RWPE2 (cell line): ENCODE measurements at regions not wholly inside any gene's neighbourhood (a gene's known extent, or its start where the extent isn't known, plus 50 kb on each side); places are given as distances from the start of the nearest gene placed in this dataset.

Source experiments
- ATAC-seq: fragments of 200-7000 bp; cut with Tn5 transposase; 3 replicates; pipeline ENCODE4 v1.9.1; 2021; ENCODE audit warnings: low read depth
- DNase-seq: peaks from one replicate; pipeline ENCODE4 v3.0.0-alpha.2; 2020; ENCODE audit warnings: low spot score
- H3K27ac ChIP-seq: fragments of 450-650 bp; 2 replicates; pipeline ENCODE4 v1.5.1; 2017; ENCODE audit warnings: mild to moderate bottlenecking; ENCODE audit not compliant: poor library complexity, severe bottlenecking
- H3K27me3 ChIP-seq: fragments of 250-450 bp; sonication (Bioruptor Pico); 2 replicates; pipeline ENCODE4 v1.5.1; 2021; ENCODE audit warnings: mild to moderate bottlenecking, moderate library complexity; ENCODE audit not compliant: insufficient read depth, poor library complexity, severe bottlenecking
- H3K36me3 ChIP-seq: fragments of 250-450 bp; sonication (Bioruptor Pico); 2 replicates; pipeline ENCODE4 v1.5.1; 2020; ENCODE audit warnings: low read depth, mild to moderate bottlenecking, moderate library complexity
- H3K4me1 ChIP-seq: fragments of 250-450 bp; sonication (Bioruptor Pico); 2 replicates; pipeline ENCODE4 v1.5.1; 2021; ENCODE audit warnings: mild to moderate bottlenecking, moderate library complexity; ENCODE audit not compliant: insufficient read depth, poor library complexity, severe bottlenecking
- H3K4me3 ChIP-seq: fragments of 250-450 bp; sonication (Bioruptor Pico); 2 replicates; pipeline ENCODE4 v1.5.1; 2021; ENCODE audit warnings: mild to moderate bottlenecking, moderate library complexity; ENCODE audit not compliant: severe bottlenecking
- H3K9me3 ChIP-seq: fragments of 250-450 bp; sonication (Bioruptor Pico); 2 replicates; pipeline ENCODE4 v1.5.1; 2021; ENCODE audit warnings: mild to moderate bottlenecking, moderate library complexity; ENCODE audit not compliant: severe bottlenecking
- TF ChIP-seq, protein P1 (sequence below): fragments of 450-650 bp; IDR thresholded peaks from one replicate; pipeline ENCODE4 v1.5.1; 2017; ENCODE audit warnings: mild to moderate bottlenecking, moderate library complexity; ENCODE audit not compliant: poor library complexity, severe bottlenecking

DNA sequence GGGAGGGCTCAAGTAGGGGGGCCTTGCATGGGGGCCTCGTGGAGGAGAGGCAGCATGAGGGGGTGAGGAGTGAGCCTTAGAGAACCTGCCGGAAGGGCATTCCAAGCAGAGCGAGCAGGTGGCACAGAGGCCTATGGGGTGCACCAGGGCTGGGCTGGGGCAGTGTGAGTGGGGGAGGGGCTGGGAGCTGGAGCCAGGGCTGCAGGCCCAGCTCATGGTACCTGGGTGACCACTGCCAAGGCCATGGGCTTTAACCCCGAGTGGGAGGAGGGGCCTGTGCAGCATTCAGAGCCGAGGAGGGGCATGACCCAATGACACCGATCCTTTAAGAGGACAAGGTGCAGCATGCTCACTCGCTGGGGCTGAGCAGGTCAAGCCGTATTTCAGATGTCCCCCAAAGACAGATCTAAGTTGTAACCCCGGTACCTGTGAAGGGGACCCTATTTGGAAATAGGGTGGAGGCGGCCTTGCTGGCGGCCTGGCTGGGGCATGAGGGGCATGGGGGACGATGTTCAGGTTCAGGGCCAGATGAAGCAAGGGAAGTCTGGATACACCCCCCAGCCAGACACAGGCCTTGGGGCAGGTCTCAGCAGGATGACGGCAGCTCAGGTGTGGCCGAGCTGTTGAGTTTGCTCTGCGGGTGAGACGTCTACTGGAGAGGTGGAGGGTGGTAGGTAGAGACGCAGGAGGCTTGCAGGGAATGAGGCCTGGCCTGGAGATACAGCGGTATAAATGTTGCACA lies 137.0 kb downstream of the CPZ start:
- DNase-seq (no peak), ATAC-seq (no peak)
- Histone ChIP-seq H3K36me3 (no peaks in the 10 kb centered on the region), H3K27me3 (peaks cover 26% of the 10 kb centered on the region), H3K9me3 (no peaks in the 10 kb centered on the region), H3K4me3 (no peak overlapping the region), H3K4me1 (no peaks in the 10 kb centered on the region), H3K27ac (no peak overlapping the region)
- TF ChIP-seq, protein P1, sequence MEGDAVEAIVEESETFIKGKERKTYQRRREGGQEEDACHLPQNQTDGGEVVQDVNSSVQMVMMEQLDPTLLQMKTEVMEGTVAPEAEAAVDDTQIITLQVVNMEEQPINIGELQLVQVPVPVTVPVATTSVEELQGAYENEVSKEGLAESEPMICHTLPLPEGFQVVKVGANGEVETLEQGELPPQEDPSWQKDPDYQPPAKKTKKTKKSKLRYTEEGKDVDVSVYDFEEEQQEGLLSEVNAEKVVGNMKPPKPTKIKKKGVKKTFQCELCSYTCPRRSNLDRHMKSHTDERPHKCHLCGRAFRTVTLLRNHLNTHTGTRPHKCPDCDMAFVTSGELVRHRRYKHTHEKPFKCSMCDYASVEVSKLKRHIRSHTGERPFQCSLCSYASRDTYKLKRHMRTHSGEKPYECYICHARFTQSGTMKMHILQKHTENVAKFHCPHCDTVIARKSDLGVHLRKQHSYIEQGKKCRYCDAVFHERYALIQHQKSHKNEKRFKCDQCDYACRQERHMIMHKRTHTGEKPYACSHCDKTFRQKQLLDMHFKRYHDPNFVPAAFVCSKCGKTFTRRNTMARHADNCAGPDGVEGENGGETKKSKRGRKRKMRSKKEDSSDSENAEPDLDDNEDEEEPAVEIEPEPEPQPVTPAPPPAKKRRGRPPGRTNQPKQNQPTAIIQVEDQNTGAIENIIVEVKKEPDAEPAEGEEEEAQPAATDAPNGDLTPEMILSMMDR: no peak

DNA sequence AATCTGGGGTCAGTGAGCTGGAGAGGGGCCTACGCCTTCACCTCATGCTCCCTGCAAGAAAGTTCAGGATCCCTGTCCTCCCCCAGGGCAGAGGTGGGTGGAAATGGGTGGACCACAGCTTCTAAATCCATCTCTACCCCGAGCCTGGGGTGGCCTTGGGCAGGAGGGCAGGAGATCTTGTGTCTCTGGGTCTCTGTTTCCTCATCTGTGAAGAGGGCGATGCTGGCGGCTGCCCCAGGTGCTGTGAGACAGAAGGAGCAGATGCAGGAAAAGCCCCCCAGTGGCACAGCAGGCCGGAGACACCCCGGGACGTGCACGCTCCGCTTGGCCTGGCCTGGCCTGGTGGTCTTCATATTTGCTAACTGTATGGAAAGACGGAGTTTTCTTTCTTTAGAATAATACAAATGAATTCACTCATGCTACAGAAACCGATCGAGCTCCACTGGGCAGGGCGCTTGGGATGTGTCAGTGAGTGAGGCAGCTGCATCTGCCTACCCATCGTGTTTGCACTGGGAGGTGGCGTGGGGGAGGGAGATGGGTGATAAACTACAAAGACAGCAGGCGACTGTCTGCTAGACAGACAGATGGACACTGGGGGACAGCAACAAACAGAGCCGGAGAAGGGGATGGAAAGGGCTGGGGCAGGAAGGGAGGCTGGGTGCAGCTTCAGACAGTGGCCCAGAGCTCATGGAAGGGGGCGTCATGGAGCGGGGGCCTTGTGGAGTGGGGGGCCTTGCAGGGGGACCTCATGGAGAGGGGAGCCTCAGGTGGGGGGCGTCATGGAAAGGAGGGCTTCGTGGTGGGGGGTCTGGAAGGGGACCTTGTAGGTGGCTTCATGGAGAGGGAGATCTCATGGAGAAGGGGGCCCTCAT lies 136.2 kb downstream of the CPZ start:
- DNase-seq (peak; percentile 53), ATAC-seq (no peak)
- peaks cover 32% of the 10 kb centered on the region for H3K27me3 ChIP-seq

GRCh38 chr4:8727546-8728510 lies 135.3 kb downstream of the CPZ start:
- Histone ChIP-seq H3K27me3 (peaks cover 41% of the 10 kb centered on the region), H3K36me3 (no peaks in the 10 kb centered on the region), H3K4me1 (no peaks in the 10 kb centered on the region), H3K4me3 (no peak overlapping the region), H3K9me3 (no peaks in the 10 kb centered on the region), H3K27ac (no peak overlapping the region)
- ATAC-seq: no peak
- TF ChIP-seq, protein P1: no peak
- DNase-seq: no peak

More for the DNA sequence above, 136.2 kb downstream of the CPZ start:
- Histone ChIP-seq H3K9me3 (no peaks in the 10 kb centered on the region), H3K27ac (no peak overlapping the region), H3K4me3 (no peak overlapping the region), H3K36me3 (no peaks in the 10 kb centered on the region), H3K4me1 (no peaks in the 10 kb centered on the region)
- TF ChIP-seq, protein P1: no peak

DNA sequence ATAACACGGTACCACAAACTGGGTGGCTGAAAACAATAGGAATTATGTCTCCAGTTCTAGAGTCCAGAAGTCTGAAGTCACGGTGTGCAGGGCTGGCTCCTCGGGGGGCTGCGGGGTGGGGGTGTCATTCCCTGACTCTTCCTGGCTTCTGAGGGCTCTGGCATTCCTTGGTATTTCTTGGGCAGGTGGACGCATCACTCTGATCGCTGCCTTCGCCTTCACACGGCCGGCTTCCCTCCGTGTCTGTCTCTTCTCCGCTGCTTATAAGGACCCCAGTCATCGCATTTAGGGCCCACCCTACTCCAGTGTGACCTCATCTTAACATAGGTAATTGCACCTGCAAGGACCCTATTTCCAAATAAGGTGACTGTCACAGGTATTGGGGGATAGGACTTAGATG lies 134.6 kb downstream of the CPZ start:
- H3K4me3 ChIP-seq: no peak overlapping the region
- TF ChIP-seq, protein P1: no peak
- no peak for DNase-seq
- H3K9me3 ChIP-seq: no peaks in the 10 kb centered on the region
- peaks cover 44% of the 10 kb centered on the region for H3K27me3 ChIP-seq
- no peak for ATAC-seq
- H3K27ac ChIP-seq: no peak overlapping the region
- H3K4me1 ChIP-seq: no peaks in the 10 kb centered on the region
- no peaks in the 10 kb centered on the region for H3K36me3 ChIP-seq
